ENCODE measurements at regions not wholly inside any gene's neighbourhood (a gene's known extent, or its start where the extent isn't known, plus 50 kb on each side); places are given as distances from the start of the nearest gene placed in this dataset.

- TF ChIP-seq CTCF (IDR thresholded peaks at IDR 0.05 in 4 of 5, conservative IDR thresholded peaks at IDR 0.05 in 1 of 5) (no peak), POLR2A (IDR thresholded peaks at IDR 0.05) (no peak)
Measured at GRCh38 chr13:44078806-44079376, 199.2 kb downstream of the LACC1 start.
